ENCODE measurements at regions not wholly inside any gene's neighbourhood (a gene's known extent, or its start where the extent isn't known, plus 50 kb on each side); places are given as distances from the start of the nearest gene placed in this dataset.

GRCh38 chr4:115790812-115791211 lies 677.4 kb upstream of the NDST4 start:
- H3K27ac ChIP-seq: no peak overlapping the region
- TF ChIP-seq ZFX (IDR thresholded peaks at IDR 0.05; ENCODE audit: borderline replicate concordance): no peak

- TF ChIP-seq CTCF (IDR thresholded peaks at IDR 0.05) (no peak), ZFX (IDR thresholded peaks at IDR 0.05; ENCODE audit: borderline replicate concordance) (no peak)
- H3K27ac ChIP-seq: no peak overlapping the region
These were observed 668.2 kb upstream of the NDST4 start for GRCh38 chr4:115781528-115782146.

GRCh38 chr4:115780835-115781234 lies 667.4 kb upstream of the NDST4 start:
- TF ChIP-seq ZFX (IDR thresholded peaks at IDR 0.05; ENCODE audit: borderline replicate concordance) (no peak), CTCF (IDR thresholded peaks at IDR 0.05) (no peak)
- no peak overlapping the region for H3K27ac ChIP-seq

GRCh38 chr4:115780268-115780667 lies 666.8 kb upstream of the NDST4 start:
- no peak overlapping the region for H3K27ac ChIP-seq
- TF ChIP-seq CTCF (IDR thresholded peaks at IDR 0.05): no peak
- TF ChIP-seq ZFX (IDR thresholded peaks at IDR 0.05; ENCODE audit: borderline replicate concordance): no peak

- TF ChIP-seq CTCF (IDR thresholded peaks at IDR 0.05): no peak
- TF ChIP-seq ZFX (IDR thresholded peaks at IDR 0.05; ENCODE audit: borderline replicate concordance): no peak
- no peak overlapping the region for H3K27ac ChIP-seq
These were observed 656.7 kb upstream of the NDST4 start for GRCh38 chr4:115770046-115770543.

- H3K27ac ChIP-seq: no peak overlapping the region
- no peak for TF ChIP-seq CTCF (IDR thresholded peaks at IDR 0.05)
- TF ChIP-seq ZFX (IDR thresholded peaks at IDR 0.05; ENCODE audit: borderline replicate concordance): no peak
These were observed 656.0 kb upstream of the NDST4 start for GRCh38 chr4:115769396-115769795.

- TF ChIP-seq CTCF (IDR thresholded peaks at IDR 0.05) (no peak), ZFX (IDR thresholded peaks at IDR 0.05; ENCODE audit: borderline replicate concordance) (no peak)
- H3K27ac ChIP-seq: no peak overlapping the region
These were observed 649.6 kb upstream of the NDST4 start for GRCh38 chr4:115763051-115763450.

- H3K27ac ChIP-seq: no peak overlapping the region
- no peak for TF ChIP-seq ZFX (IDR thresholded peaks at IDR 0.05; ENCODE audit: borderline replicate concordance)
- TF ChIP-seq CTCF (IDR thresholded peaks at IDR 0.05): no peak
These were observed 645.8 kb upstream of the NDST4 start for GRCh38 chr4:115759231-115759630.

Measured in 22Rv1 (cell line).